ENCODE measurements at regions not wholly inside any gene's neighbourhood (a gene's known extent, or its start where the extent isn't known, plus 50 kb on each side); places are given as distances from the start of the nearest gene placed in this dataset.

- no peak for DNase-seq (ENCODE audit: low read depth)
Observed at GRCh38 chr5:54676481-54677340, 159.2 kb downstream of the SNX18 start.

- DNase-seq (ENCODE audit: low read depth), result no peak
Observed at GRCh38 chr5:54673523-54674225, 156.1 kb downstream of the SNX18 start.

DNA sequence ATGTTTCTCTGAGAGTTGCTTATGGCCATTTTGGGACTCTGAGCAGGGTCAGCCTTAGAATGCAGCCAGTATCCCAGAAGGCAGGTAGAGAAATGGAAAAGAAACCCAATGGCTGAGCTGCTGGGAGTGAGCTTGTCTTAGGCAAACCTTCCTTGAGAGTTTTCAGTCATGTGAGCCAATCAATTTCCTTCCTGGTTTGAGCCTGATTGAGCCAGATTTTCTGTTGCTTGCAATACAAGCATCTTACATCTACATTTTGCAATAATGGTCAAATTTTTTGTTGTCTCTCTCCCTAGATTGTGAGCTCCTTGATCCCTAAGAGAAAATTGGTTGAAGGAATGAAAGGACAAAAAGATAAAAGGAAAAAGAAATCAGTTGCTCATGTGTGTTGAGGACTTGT, 155.3 kb downstream of the SNX18 start:
- DNase-seq (ENCODE audit: low read depth), result no peak

GRCh38 chr5:54671681-54672080, 154.1 kb downstream of the SNX18 start:
- DNase-seq (ENCODE audit: low read depth), result no peak

DNA sequence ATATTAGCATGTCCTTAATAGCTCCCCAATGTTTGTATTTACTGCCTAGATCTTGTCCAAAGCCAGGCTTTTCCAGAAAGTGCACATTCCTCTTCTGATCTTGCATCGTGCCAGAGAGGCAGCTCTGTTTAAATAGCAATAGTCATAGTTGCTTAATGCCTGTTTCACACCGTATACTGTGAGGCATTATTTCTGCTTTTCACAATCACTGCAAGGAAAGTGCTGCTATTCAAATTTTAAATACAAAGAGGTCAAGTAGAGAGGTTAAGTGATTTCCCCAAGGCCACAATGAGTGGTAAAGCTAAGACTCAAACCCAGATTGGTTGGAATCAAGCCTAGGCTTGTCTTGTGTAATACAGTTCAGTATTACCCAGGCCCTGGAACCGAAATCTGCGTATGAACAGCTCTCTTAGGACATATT, 153.6 kb downstream of the SNX18 start:
- no peak for DNase-seq (ENCODE audit: low read depth)

DNA sequence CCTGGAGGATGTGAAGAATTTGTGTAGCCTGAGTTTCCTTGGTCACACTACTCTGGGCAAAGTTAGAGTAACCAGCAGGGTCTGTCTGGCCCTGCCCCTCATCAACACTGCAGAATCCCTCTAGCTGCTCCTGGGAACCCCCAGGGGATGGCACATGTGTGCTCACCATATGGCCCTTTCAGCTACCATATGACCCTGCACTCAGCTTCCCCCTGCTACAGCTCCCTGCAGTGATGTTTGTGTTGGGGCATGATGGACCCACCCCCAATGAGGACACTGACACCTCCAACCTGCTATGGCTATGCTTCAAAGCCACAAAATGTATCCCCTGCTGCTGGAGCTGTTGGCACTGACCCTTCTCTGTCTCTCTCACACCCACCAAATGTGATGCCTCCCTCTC, 152.7 kb downstream of the SNX18 start:
- DNase-seq (ENCODE audit: low read depth), result no peak

- DNase-seq (ENCODE audit: low read depth), result no peak
Observed at GRCh38 chr5:54669845-54670244, 152.3 kb downstream of the SNX18 start.

- DNase-seq (ENCODE audit: low read depth), result no peak
Observed at GRCh38 chr5:54669285-54669684, 151.7 kb downstream of the SNX18 start.

DNA sequence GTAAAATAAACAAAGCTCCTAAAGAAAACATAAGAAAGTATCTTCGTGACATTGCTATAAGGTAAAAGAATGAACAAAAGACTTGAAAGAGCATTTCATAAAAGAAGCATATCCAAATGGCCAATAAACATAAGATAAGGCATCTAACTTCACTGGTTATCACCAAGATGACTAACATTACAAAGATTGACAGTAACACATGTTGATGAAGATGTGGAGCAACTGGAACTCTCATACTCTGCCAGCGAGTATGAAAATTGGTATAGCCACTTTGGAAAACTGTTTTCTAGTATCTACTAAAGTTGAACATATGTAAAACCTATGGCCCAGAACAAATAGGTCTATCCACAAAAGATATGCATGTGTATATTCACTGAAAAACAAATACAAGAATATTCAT, 150.5 kb downstream of the SNX18 start:
- no peak for DNase-seq (ENCODE audit: low read depth)

DNA sequence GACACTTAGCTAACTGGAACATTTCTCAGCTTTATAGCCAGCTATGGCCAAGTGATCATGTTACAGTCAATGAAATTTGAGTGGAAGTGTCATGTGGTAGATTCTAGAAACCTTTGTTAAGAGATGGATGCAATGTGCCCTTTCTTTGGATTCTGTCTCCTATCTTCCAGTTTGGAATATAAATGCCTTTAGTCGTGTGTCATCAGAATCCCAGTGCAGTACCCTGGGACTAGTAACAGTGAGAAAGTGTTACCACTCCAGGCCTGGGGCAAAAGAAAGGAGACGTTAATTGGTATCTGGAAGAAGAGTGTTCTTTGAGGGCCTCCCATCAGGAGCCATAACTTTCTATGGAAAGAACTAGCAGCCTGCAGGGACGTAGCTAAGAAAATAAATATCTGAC, 149.6 kb downstream of the SNX18 start:
- DNase-seq (ENCODE audit: low read depth), result no peak

DNA sequence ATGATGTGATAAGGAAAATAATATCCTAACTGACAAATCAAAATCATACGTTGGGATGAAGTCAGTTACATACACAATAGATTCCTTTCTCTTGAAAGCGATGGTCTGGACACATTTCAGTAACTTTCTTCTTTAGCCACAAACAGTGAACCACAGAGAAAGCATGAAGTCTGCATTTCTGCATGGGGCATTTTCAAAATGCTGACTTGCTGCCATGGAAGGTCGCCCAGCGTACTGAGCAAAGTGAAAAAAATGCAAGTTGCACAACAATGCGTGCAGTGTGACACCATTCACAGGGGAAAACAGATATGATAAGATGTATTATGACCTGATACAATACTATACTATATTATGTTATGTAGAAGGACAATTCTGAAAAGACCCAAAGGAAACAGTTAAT, 146.3 kb downstream of the SNX18 start:
- DNase-seq (ENCODE audit: low read depth), result no peak

GRCh38 chr5:54661111-54661510, 143.6 kb downstream of the SNX18 start:
- no peak for DNase-seq (ENCODE audit: low read depth)

GRCh38 chr5:54659700-54660131, 142.2 kb downstream of the SNX18 start:
- no peak for DNase-seq (ENCODE audit: low read depth)

GRCh38 chr5:54658010-54658409, 140.5 kb downstream of the SNX18 start:
- DNase-seq (ENCODE audit: low read depth), result no peak

- DNase-seq (ENCODE audit: low read depth), result no peak
Observed at GRCh38 chr5:54656261-54656728, 138.7 kb downstream of the SNX18 start.

DNA sequence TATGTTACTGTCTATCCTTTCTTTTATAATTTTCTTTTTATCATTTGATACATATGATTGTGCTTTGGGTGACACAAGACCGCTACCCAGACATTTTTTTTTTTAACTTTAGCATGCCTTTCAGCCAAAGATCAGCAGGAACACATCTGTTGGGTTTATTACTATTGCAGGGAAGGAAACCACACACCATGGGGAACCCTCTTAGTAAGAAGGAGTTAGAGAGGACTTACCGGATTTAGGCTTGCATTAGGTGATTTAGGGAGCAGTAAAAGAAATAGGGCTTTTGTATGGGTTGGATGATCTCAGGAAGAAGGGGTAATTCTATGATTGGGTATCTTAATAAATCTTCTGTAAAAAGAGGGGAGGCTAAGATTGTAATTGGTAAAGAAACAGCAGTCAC, 138.2 kb downstream of the SNX18 start:
- no peak for DNase-seq (ENCODE audit: low read depth)

GRCh38 chr5:54655266-54655665, 137.7 kb downstream of the SNX18 start:
- no peak for DNase-seq (ENCODE audit: low read depth)

DNA sequence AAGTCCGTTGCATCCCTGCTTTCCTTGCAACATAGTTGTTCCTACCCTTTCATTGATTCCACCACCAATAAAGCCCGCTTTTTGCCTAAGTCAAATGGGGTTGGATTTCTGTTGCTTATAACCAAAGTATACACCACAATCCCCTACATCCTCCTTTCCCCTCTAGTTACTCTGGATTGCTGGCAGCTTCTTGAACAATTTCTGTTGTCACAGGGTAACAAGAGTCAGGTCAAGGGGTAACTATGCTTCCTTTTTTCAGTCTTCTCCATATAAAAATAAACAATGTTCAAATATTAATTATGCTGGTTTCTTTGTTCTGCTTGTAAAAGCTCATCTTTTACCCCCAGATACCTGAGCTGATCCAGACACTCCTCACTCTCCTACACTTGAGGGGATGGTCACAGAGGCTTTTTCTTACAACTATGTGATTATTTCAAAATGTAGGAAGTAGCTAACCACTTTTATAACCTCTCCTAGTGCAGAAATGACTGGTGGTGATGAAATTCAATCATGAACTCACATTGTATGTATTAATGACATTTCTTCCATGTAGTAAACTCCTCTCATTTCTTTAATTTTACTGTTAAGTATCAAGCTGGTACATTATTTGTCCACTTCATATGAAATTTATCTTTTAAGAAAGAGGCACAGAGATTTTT, 136.5 kb downstream of the SNX18 start:
- DNase-seq (ENCODE audit: low read depth), result no peak

DNA sequence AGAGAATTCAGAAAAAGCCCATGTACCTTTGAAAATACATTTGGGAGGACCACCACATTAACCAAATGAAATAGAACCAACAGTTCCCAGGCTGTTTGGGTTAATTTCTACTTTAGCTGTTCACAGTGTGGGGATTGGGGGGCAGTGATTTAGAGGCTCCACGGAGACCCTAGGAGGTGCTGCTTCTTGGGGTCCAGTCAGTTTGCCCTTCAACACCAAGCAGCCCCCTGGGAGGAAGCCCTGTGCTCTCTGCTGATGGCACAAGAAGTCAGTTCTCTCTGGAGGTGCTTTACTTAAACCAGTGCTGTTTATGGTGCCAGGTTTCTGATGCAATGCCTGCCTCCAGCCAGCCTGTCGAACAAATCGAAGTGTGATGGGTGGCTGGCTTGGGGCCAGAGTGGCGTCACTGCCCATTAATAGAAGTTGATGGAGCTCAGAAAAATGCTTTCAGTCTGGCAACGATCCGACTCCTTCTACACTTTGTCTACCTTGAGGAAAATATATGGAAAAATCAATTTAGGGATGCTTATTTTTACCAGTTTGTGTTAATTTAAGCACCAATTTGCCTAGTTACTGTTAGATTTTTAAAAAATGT, 134.0 kb downstream of the SNX18 start:
- no peak for DNase-seq (ENCODE audit: low read depth)

GRCh38 chr5:54649041-54649504, 131.5 kb downstream of the SNX18 start:
- DNase-seq (ENCODE audit: low read depth), result no peak

DNA sequence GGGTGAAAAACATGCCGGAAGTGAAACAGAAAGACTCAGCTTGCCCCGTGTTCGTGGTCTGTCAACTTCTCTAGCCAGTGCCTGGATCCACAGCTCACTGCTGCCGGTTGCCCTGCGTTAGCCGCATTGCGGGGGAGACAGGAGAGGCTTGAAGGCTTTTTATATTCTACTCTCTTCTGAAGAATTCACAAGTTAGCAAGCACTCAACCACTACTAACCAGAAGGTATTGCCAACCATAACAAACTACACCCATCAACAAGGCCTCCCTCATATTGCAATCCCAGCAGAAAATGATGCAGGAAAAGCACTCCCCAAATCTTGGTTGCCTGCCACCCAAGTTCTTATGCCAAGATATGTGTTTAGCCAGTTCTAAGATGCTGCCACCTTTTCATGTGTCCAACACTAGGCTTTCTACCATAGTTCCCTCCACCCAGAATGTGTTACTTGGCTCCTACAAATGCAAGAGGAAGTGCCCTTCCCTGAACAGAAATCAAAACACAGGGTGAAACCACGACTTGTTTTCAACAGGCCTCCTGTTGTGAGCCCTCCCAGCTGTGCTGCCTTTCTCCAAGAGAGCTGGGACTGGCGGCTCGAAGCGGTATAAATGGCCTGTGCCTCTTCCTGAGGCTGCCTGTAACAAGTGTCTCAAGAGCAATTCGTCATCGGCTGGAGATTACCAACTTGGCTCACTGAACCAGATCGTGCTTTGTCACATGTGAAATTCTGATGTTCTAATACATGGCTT, 129.0 kb downstream of the SNX18 start:
- DNase-seq (ENCODE audit: low read depth), result peak; percentile 21

Measured in stimulated activated CD8-positive, alpha-beta memory T cell treated with anti-CD3 and anti-CD28 coated beads, Interleukin-15, amount 100 ng/mL, for 24 hours (primary cell).